Cardiac fibroblast (primary cell): ENCODE measurements at regions not wholly inside any gene's neighbourhood (a gene's known extent, or its start where the extent isn't known, plus 50 kb on each side); places are given as distances from the start of the nearest gene placed in this dataset.

Experiments used
- DNase-seq, 2 donors: peaks; one replicate each; pipeline versions ENCODE4 v3.0.0 to v3.0.0-alpha.2; 2010; ENCODE audit warnings: low read depth in 2 of 2
- H3K4me3 ChIP-seq, 2 donors: replicated peaks in 1 of 2; 1 replicate in 1 of 2; 2 replicates in 1 of 2; pipeline ENCODE4 v1.5.1; 2011; ENCODE audit warnings: low read depth in 2 of 2, low read length in 2 of 2, mild to moderate bottlenecking in 2 of 2, moderate library complexity in 1 of 2
- CTCF ChIP-seq: IDR thresholded peaks from one replicate; pipeline ENCODE4 v1.5.1; 2011; ENCODE audit warnings: low read depth, mild to moderate bottlenecking, low read length, inconsistent platforms

GRCh38 chr9:10899509-10899908, 286.7 kb upstream of the PTPRD start:
- DNase-seq: no peak
- H3K4me3 ChIP-seq: no peak overlapping the region
- TF ChIP-seq CTCF: no peak

- no peak for TF ChIP-seq CTCF
- DNase-seq: no peak
- H3K4me3 ChIP-seq: no peak overlapping the region
Measured at GRCh38 chr9:10903969-10904368, 291.2 kb upstream of the PTPRD start.

- no peak overlapping the region for H3K4me3 ChIP-seq
- no peak for TF ChIP-seq CTCF
- no peak for DNase-seq
Measured at GRCh38 chr9:10910779-10911178, 298.0 kb upstream of the PTPRD start.

GRCh38 chr9:10911373-10911772, 298.6 kb upstream of the PTPRD start:
- no peak for DNase-seq
- no peak overlapping the region for H3K4me3 ChIP-seq
- TF ChIP-seq CTCF: no peak

GRCh38 chr9:10917001-10917400, 304.2 kb upstream of the PTPRD start:
- no peak overlapping the region for H3K4me3 ChIP-seq
- no peak for TF ChIP-seq CTCF
- DNase-seq: no peak

- no peak for TF ChIP-seq CTCF
- no peak overlapping the region for H3K4me3 ChIP-seq
- no peak for DNase-seq
Measured at GRCh38 chr9:10921671-10922070, 308.9 kb upstream of the PTPRD start.

GRCh38 chr9:10925896-10926295, 313.1 kb upstream of the PTPRD start:
- TF ChIP-seq CTCF: no peak
- DNase-seq: no peak
- no peak overlapping the region for H3K4me3 ChIP-seq
